OCI-LY3 (cell line): ENCODE measurements at regions not wholly inside any gene's neighbourhood (a gene's known extent, or its start where the extent isn't known, plus 50 kb on each side); places are given as distances from the start of the nearest gene placed in this dataset.

Experiments used
- EZH2phosphoT487 ChIP-seq: fragments of 200-600 bp; shearing (Covaris generic); IDR thresholded peaks from 2 replicates; pipeline ENCODE4 v1.6.1; 2018; ENCODE audit warnings: antibody characterized with exemption, mixed run types, low read depth
- TF ChIP-seq, protein P1 (sequence below): fragments of 200-600, 300-600 bp; sonication (generic); IDR thresholded peaks from 2 replicates; pipeline ENCODE4 v1.5.1; 2014; ENCODE audit warnings: antibody characterized with exemption, low read length, low read depth

DNA sequence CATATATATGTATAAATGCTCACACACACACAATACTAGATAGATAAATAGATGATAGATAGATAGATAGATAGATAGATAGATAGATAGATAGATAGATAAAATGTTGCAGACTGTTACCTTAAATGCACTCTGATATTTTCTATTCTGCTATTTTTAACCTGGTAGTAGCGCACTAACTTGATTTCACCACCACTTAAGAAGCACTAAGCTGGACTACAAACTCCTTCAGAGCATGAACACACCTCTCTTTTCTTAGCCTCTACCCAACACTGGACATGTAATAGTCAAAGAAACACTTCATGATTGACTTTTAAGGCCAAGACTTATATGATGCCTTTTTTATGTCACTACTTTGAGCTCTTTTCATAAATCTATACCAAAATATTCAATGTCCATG is 304.6 kb upstream of the UBE2E2 start:
- TF ChIP-seq, protein P1, sequence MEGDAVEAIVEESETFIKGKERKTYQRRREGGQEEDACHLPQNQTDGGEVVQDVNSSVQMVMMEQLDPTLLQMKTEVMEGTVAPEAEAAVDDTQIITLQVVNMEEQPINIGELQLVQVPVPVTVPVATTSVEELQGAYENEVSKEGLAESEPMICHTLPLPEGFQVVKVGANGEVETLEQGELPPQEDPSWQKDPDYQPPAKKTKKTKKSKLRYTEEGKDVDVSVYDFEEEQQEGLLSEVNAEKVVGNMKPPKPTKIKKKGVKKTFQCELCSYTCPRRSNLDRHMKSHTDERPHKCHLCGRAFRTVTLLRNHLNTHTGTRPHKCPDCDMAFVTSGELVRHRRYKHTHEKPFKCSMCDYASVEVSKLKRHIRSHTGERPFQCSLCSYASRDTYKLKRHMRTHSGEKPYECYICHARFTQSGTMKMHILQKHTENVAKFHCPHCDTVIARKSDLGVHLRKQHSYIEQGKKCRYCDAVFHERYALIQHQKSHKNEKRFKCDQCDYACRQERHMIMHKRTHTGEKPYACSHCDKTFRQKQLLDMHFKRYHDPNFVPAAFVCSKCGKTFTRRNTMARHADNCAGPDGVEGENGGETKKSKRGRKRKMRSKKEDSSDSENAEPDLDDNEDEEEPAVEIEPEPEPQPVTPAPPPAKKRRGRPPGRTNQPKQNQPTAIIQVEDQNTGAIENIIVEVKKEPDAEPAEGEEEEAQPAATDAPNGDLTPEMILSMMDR: no peak
- no peak for TF ChIP-seq EZH2phosphoT487
